ENCODE measurements at regions not wholly inside any gene's neighbourhood (a gene's known extent, or its start where the extent isn't known, plus 50 kb on each side); places are given as distances from the start of the nearest gene placed in this dataset.

- DNase-seq: no peak
Measured at GRCh38 chr6:167442796-167443680, 118.2 kb downstream of the TTLL2 start.

GRCh38 chr6:167444602-167445346 lies 119.9 kb downstream of the TTLL2 start:
- DNase-seq: no peak

DNA sequence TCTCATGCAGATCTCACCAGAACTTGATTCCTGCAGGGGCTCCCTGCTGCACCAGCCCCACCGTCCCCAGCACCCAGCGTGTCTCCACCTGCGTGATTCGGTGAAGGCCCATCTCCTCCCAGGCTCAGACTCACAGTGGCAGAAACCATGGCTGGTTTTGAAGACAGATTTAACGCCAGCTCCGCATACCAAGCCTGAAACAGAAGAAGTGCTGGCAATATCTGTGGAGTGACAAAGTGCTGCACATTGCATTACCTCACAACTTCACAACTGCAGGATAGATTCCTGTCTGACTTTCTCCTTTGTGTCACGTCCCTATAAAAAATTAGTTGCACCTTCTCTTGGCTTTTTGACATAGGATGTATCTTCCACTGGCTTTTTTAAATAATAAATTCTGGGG lies 120.7 kb downstream of the TTLL2 start:
- no peak for DNase-seq

DNA sequence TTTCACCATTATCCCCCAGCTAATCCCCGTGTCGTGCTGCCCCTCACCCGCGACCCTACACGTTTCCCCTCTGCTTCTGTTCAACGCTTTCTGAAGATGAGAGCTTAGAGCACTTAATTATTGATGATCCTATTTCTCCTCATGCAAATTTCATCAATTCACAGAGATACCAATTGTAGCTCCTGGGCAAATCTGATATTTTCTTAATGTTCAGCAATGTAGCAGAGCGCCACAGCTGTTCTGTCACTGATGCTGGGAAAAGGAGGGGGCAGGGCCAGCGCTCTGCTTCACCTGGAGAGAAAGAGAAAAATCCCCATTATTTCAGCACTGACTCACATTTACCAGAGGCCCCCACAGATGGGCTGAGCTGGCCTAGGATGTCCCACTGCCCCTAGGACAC lies 121.2 kb downstream of the TTLL2 start:
- no peak for DNase-seq

DNA sequence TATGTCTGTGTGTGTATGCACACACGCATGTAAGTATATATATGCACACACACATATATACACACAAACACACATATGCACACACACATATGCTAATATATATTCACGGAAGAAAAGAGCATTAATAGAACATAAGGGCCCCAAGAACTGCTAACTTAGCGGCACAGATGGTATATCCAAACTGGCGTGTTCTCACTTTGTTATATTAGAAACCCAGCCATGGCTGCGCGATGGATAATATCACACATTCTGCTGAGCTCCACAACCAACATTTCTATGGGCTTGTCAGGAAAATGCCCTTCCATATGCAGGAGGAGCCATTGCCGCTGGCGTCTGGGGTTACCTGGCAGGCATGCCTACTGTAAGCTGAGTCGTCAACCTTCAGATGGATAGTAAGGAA lies 122.1 kb downstream of the TTLL2 start:
- no peak for DNase-seq

- no peak for DNase-seq
Measured at GRCh38 chr6:167448378-167448777, 123.5 kb downstream of the TTLL2 start.

GRCh38 chr6:167449094-167449861 lies 124.4 kb downstream of the TTLL2 start:
- DNase-seq: no peak

DNA sequence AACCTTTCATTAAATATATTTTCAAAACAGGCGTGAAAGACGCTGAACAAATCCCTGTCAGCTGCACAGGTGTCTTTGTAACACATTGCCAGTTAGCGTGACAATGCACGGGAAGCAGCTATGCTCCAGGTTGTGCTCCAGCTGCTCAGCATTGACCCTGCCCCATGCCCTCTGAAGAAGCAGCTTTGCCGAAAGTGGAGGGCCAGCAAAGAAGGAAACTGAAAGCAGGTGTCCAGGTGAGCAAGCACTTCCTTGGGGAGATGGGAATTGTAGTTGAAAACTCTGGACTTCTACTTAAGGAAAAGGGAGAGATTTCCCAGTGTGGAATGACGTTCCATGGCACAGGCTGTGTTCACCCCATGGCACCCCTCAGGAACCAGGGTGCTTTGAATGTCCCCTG lies 125.7 kb downstream of the TTLL2 start:
- no peak for DNase-seq

- DNase-seq: no peak
Measured at GRCh38 chr6:167452338-167453081, 127.6 kb downstream of the TTLL2 start.

DNA sequence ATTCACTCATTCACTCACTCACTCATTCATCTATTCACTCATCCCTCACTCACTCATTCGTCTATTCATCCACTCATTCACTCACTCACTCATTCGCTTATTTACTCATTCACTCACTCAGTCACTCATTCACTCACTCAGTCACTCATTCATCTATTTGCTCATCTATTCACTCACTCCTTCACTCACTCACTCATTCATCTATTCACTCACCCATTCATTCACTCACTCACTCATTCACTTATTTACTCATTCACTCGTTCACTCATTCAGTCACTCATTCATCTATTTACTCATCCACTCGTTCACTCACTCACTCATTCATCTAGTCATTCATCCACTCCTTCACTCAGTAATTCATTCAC lies 128.2 kb downstream of the TTLL2 start:
- no peak for DNase-seq

GRCh38 chr6:167454003-167454402 lies 129.1 kb downstream of the TTLL2 start:
- no peak for DNase-seq

- no peak for DNase-seq
Measured at GRCh38 chr6:167455371-167455770, 130.5 kb downstream of the TTLL2 start.

GRCh38 chr6:167462514-167463312 lies 137.8 kb downstream of the TTLL2 start:
- DNase-seq: no peak

- no peak for DNase-seq
Measured at GRCh38 chr6:167464177-167464576, 139.3 kb downstream of the TTLL2 start.

GRCh38 chr6:167465482-167465881 lies 140.6 kb downstream of the TTLL2 start:
- DNase-seq: no peak

GRCh38 chr6:167467282-167467681 lies 142.4 kb downstream of the TTLL2 start:
- no peak for DNase-seq

DNA sequence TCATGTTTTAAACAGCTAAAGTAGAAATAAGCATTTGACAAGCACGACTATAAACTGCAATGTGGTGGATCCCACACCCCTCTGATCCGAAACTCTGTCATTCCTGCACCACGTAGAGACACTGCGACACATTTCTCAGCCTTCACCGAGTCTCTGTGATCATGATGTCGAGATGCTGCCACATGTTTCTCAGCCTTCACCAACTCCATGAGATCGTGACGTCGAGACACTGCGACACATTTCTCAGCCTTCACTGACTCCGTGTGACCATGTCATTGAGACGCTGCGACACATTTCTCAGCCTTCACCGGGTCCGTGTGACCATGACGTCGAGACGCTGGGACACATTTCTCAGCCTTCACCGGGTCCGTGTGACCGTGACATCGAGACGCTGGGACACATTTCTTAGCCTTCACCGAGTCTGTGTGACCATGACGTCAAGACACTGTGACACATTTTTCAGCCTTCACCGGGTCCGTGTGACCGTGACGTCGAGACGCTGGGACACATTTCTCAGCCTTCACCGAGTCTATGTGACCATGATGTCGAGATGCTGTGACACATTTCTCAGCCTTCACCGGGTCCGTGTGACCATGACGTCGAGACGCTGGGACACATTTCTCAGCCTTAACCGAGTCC lies 143.0 kb downstream of the TTLL2 start:
- no peak for DNase-seq

- no peak for DNase-seq
Measured at GRCh38 chr6:167469101-167469500, 144.2 kb downstream of the TTLL2 start.

DNA sequence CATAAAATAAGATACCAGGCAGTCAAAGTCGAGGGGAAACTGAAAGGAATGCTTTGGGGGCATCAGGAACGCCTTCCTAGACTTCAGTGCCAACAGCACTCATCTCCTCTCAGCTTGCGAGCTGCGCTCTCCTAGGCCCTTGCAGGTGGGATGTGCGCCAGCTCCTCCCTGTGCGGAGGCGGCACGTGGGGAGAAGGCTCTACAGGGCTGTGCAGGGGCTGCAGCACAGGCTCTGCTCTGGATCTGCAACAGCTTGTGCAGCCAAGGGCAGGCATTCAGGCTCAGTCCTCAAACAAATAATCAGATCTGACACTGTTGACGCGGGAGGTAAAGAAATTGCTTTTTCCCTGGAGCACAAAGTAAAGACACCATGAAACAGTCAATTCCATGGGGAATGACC lies 144.8 kb downstream of the TTLL2 start:
- DNase-seq: no peak

DNA sequence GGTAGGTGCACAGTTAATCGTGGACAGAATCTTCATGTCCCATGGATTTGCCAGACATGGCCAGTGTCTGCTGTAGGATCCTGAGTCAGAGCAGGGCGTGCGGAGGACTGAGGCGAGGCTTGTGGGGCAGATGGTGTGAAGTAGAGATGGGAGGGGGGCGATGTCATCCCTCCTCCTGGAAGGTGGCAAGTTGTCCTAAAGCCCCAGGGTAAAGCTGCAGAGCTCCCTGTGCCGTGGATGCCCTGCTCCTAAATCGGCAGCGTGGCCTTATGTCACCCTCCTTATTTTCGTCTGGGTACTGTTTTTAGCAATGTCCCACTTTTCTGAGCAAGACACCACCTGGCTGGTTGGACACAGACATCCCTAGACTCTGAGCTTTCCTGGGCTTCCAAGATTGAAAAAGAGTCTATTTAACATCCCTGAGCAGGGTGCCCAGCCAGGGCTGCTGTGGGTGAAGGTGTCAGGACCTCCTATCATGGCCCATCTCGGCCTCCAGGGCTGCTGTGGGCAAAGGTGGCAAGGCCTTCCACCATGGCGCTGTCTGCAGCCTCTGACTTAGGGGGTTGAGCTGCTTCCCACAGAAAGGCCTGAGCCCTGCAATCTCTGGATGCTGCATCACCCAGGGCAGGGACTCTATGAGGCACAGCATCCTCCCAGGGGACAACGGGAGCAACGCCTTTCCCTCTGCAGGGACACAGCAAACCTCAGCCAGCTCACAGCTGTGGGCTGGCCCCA lies 145.4 kb downstream of the TTLL2 start:
- DNase-seq: no peak

Measured in midbrain (tissue), 1 donor.